ENCODE measurements at regions not wholly inside any gene's neighbourhood (a gene's known extent, or its start where the extent isn't known, plus 50 kb on each side); places are given as distances from the start of the nearest gene placed in this dataset.

- DNase-seq (ENCODE audit: low read depth, low spot score) (no peak), FAIRE-seq (no peak)
- no peak overlapping the region for H3K9ac ChIP-seq (ENCODE audit: control insufficient read depth, extremely low read depth, insufficient read depth, low read length)
- H3K36me3 ChIP-seq (ENCODE audit: control insufficient read depth in 2 of 2, extremely low read depth in 1 of 2, insufficient read depth in 2 of 2, low read length in 2 of 2) = no peaks in the 10 kb centered on the region
- no peaks in the 10 kb centered on the region for H3K27me3 ChIP-seq (ENCODE audit: control insufficient read depth, extremely low read depth, insufficient read depth, low read length)
- no peaks in the 10 kb centered on the region for H4K20me1 ChIP-seq (ENCODE audit: control insufficient read depth, extremely low read depth, insufficient read depth, low read length)
- no peak overlapping the region for H3K27ac ChIP-seq (ENCODE audit: control insufficient read depth, insufficient read depth, low read length)
- H2AFZ ChIP-seq (ENCODE audit: control insufficient read depth, low read length) = no peak overlapping the region
- H3K79me2 ChIP-seq (ENCODE audit: control insufficient read depth, insufficient read depth, low read length) = no peaks in the 10 kb centered on the region
- H3K4me1 ChIP-seq (ENCODE audit: control insufficient read depth, extremely low read depth, insufficient read depth, low read length) = no peaks in the 10 kb centered on the region
- H3K9me1 ChIP-seq (ENCODE audit: control insufficient read depth, extremely low read depth, insufficient read depth, low read length) = no peaks in the 10 kb centered on the region
- dilution Hi-C loops (cut with MboI; ENCODE audit: extremely low pct_ligation_motif_present, low sequenced_read_pairs) = no loop called here
- TF ChIP-seq CTCF (optimal IDR thresholded peaks at IDR 0.05 in 1 of 3, IDR thresholded peaks at IDR 0.05 in 1 of 3, conservative IDR thresholded peaks at IDR 0.05 in 1 of 3; ENCODE audit: extremely low read depth in 1 of 3, insufficient read depth in 2 of 3, low read length in 3 of 3) (no peak), EZH2 (IDR thresholded peaks at IDR 0.05; ENCODE audit: low read length) (no peak)
- no peak overlapping the region for H3K4me2 ChIP-seq (ENCODE audit: control insufficient read depth, extremely low read depth, insufficient read depth, low read depth, low read length)
- H3K9me3 ChIP-seq (ENCODE audit: control insufficient read depth, low read depth, low read length) = no peaks in the 10 kb centered on the region
- H3K4me3 ChIP-seq (ENCODE audit: control insufficient read depth in 2 of 3, extremely low read depth in 1 of 3, insufficient read depth in 2 of 3, low read depth in 1 of 3, low read length in 3 of 3) = no peak overlapping the region
These were observed 768.1 kb downstream of the MECOM start for GRCh38 chr3:168895419-168895818.

GRCh38 chr3:168894214-168894613, 769.3 kb downstream of the MECOM start:
- Histone ChIP-seq H4K20me1 (ENCODE audit: control insufficient read depth, extremely low read depth, insufficient read depth, low read length) (no peaks in the 10 kb centered on the region), H3K4me1 (ENCODE audit: control insufficient read depth, extremely low read depth, insufficient read depth, low read length) (no peaks in the 10 kb centered on the region), H3K9ac (ENCODE audit: control insufficient read depth, extremely low read depth, insufficient read depth, low read length) (no peak overlapping the region), H3K9me1 (ENCODE audit: control insufficient read depth, extremely low read depth, insufficient read depth, low read length) (no peaks in the 10 kb centered on the region), H3K4me2 (ENCODE audit: control insufficient read depth, extremely low read depth, insufficient read depth, low read depth, low read length) (no peak overlapping the region), H3K79me2 (ENCODE audit: control insufficient read depth, insufficient read depth, low read length) (no peaks in the 10 kb centered on the region), H2AFZ (ENCODE audit: control insufficient read depth, low read length) (no peak overlapping the region), H3K27ac (ENCODE audit: control insufficient read depth, insufficient read depth, low read length) (no peak overlapping the region), H3K36me3 (ENCODE audit: control insufficient read depth in 2 of 2, extremely low read depth in 1 of 2, insufficient read depth in 2 of 2, low read length in 2 of 2) (no peaks in the 10 kb centered on the region), H3K27me3 (ENCODE audit: control insufficient read depth, extremely low read depth, insufficient read depth, low read length) (no peaks in the 10 kb centered on the region), H3K9me3 (ENCODE audit: control insufficient read depth, low read depth, low read length) (no peaks in the 10 kb centered on the region), H3K4me3 (ENCODE audit: control insufficient read depth in 2 of 3, extremely low read depth in 1 of 3, insufficient read depth in 2 of 3, low read depth in 1 of 3, low read length in 3 of 3) (no peak overlapping the region)
- FAIRE-seq = no peak
- TF ChIP-seq CTCF (optimal IDR thresholded peaks at IDR 0.05 in 1 of 3, IDR thresholded peaks at IDR 0.05 in 1 of 3, conservative IDR thresholded peaks at IDR 0.05 in 1 of 3; ENCODE audit: extremely low read depth in 1 of 3, insufficient read depth in 2 of 3, low read length in 3 of 3) = no peak
- no peak for TF ChIP-seq EZH2 (IDR thresholded peaks at IDR 0.05; ENCODE audit: low read length)
- no peak for DNase-seq (ENCODE audit: low read depth, low spot score)
- dilution Hi-C loops (cut with MboI; ENCODE audit: extremely low pct_ligation_motif_present, low sequenced_read_pairs) = no loop called here

All from keratinocyte (primary cell).